Smooth muscle cell (in vitro differentiated cells): ENCODE measurements at regions not wholly inside any gene's neighbourhood (a gene's known extent, or its start where the extent isn't known, plus 50 kb on each side); places are given as distances from the start of the nearest gene placed in this dataset.

Experiments used
- DNase-seq: peaks from one replicate; lab custom pipeline; 2025; ENCODE audit not compliant: unreplicated experiment; lab: John Stamatoyannopoulos, UW
- H2AFZ ChIP-seq: fragments of 200-600 bp; sonication (generic); 2 replicates; pipeline ENCODE4 v1.6.0; 2016; ENCODE audit warnings: antibody characterized with exemption, low read depth, mild to moderate bottlenecking
- H3F3A ChIP-seq: fragments of 200-600 bp; sonication (generic); 2 replicates; pipeline ENCODE4 v1.6.0; 2017; ENCODE audit warnings: antibody characterized with exemption, low read depth
- H3K27ac ChIP-seq: fragments of 200-600 bp; sonication (generic); 2 replicates; pipeline ENCODE4 v1.5.1; 2016; ENCODE audit warnings: low read depth, mild to moderate bottlenecking
- H3K27me3 ChIP-seq: fragments of 200-600 bp; sonication (generic); 2 replicates; pipeline ENCODE4 v1.6.1; 2016; ENCODE audit warnings: low read depth, mild to moderate bottlenecking
- H3K36me3 ChIP-seq: fragments of 200-600 bp; sonication (generic); 2 replicates; pipeline ENCODE4 v1.5.1; 2016; ENCODE audit warnings: low read depth
- H3K4me1 ChIP-seq: fragments of 200-600 bp; sonication (generic); 2 replicates; pipeline ENCODE4 v1.5.1; 2016; ENCODE audit warnings: low read depth
- H3K4me2 ChIP-seq: fragments of 200-600 bp; sonication (generic); 2 replicates; pipeline ENCODE4 v1.6.0; 2016; ENCODE audit warnings: mild to moderate bottlenecking
- H3K4me3 ChIP-seq: fragments of 200-600 bp; sonication (generic); 2 replicates; pipeline ENCODE4 v1.5.1; 2016; ENCODE audit warnings: mild to moderate bottlenecking
- H3K79me2 ChIP-seq: fragments of 200-600 bp; sonication (generic); 2 replicates; pipeline ENCODE4 v1.6.0; 2016; ENCODE audit warnings: low read depth, mild to moderate bottlenecking
- H3K9ac ChIP-seq: fragments of 200-600 bp; sonication (generic); 2 replicates; pipeline ENCODE4 v1.6.0; 2016; ENCODE audit warnings: low read depth
- H3K9me3 ChIP-seq: fragments of 200-600 bp; sonication (generic); replicated peaks from 2 replicates; pipeline ENCODE4 v1.5.1; 2016; ENCODE audit warnings: low read depth
- H4K20me1 ChIP-seq: fragments of 200-600 bp; sonication (generic); 2 replicates; pipeline ENCODE4 v1.6.0; 2016; ENCODE audit warnings: low read depth
- WGBS: methylation state at CpG from one replicate; pipeline ENCODE4 v1.1.7; 2016; ENCODE audit warnings: low lambda C conversion rate; 5-methylcytosine and 5-hydroxymethylcytosine counted together
- TF ChIP-seq, protein P1 (sequence below): fragments of 200-600 bp; sonication (generic); IDR thresholded peaks from 2 replicates; pipeline ENCODE4 v1.5.1; 2017; ENCODE audit warnings: borderline replicate concordance, mild to moderate bottlenecking, antibody characterized with exemption; ENCODE audit not compliant: insufficient read depth, poor library complexity, severe bottlenecking

DNA sequence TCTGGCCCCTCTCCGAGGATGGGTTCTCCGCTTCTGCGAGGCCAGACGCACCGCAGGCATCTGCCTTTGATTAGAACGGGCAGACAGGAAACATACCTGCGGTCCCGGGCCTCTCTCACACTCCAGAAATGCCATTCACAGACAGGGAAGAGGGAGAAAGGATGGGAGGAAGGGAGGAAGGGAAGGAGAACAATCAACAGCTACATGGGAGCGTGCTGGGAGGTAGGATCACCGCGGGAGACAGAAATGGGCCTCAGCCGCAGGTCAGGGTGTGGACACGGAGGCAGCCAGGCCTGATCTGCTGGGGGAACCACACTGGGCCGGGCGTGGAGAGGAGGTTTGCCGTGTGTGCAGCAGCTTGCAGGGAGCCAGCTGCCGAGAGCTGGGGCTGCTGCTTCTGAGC is 90.7 kb upstream of the RGMA start:
- no peaks in the 10 kb centered on the region for H3K36me3 ChIP-seq
- no peaks in the 10 kb centered on the region for H4K20me1 ChIP-seq
- no peaks in the 10 kb centered on the region for H3K79me2 ChIP-seq
- peaks cover 8% of the 10 kb centered on the region for H3K4me1 ChIP-seq
- no peak overlapping the region for H3K27ac ChIP-seq
- 37% methylated on average over 17 of the region's 17 CpGs for WGBS
- no peak overlapping the region for H2AFZ ChIP-seq
- H3K9ac ChIP-seq = no peak overlapping the region
- no peak overlapping the region for H3K4me2 ChIP-seq
- H3K4me3 ChIP-seq = no peak overlapping the region
- no peak for DNase-seq
- TF ChIP-seq, protein P1, sequence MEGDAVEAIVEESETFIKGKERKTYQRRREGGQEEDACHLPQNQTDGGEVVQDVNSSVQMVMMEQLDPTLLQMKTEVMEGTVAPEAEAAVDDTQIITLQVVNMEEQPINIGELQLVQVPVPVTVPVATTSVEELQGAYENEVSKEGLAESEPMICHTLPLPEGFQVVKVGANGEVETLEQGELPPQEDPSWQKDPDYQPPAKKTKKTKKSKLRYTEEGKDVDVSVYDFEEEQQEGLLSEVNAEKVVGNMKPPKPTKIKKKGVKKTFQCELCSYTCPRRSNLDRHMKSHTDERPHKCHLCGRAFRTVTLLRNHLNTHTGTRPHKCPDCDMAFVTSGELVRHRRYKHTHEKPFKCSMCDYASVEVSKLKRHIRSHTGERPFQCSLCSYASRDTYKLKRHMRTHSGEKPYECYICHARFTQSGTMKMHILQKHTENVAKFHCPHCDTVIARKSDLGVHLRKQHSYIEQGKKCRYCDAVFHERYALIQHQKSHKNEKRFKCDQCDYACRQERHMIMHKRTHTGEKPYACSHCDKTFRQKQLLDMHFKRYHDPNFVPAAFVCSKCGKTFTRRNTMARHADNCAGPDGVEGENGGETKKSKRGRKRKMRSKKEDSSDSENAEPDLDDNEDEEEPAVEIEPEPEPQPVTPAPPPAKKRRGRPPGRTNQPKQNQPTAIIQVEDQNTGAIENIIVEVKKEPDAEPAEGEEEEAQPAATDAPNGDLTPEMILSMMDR = no peak
- H3K27me3 ChIP-seq = no peaks in the 10 kb centered on the region
- H3K9me3 ChIP-seq = no peaks in the 10 kb centered on the region
- no peaks in the 10 kb centered on the region for H3F3A ChIP-seq

DNA sequence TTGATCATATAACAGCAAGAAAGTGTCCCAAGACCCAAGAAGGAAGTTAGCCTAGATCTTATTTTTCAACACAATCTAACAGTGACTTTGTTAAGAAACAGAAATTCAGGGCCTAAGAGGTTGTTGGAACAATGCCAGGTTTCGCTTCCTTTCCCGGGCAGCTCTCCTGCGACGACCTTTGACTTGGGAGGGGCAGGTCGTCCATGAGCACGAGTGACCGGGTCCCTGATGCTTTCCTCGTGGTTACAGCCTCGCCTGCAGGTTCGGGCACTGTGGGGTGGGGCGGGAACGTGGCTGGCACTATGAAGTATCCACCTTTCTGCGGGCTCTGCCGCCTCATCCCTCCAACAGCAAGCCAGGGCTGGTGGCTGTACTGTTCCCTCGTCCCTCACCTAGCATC is 90.1 kb upstream of the RGMA start:
- Histone ChIP-seq H3K4me1 (peaks cover 8% of the 10 kb centered on the region), H3K27ac (no peak overlapping the region), H3K9me3 (no peaks in the 10 kb centered on the region), H3K36me3 (no peaks in the 10 kb centered on the region), H3K9ac (no peak overlapping the region), H3K79me2 (no peaks in the 10 kb centered on the region), H3F3A (no peaks in the 10 kb centered on the region), H3K4me2 (no peak overlapping the region), H3K27me3 (no peaks in the 10 kb centered on the region), H4K20me1 (no peaks in the 10 kb centered on the region), H3K4me3 (no peak overlapping the region), H2AFZ (no peak overlapping the region)
- WGBS = 83% methylated on average over 15 of the region's 15 CpGs
- DNase-seq = no peak
- TF ChIP-seq, protein P1 = no peak

DNA sequence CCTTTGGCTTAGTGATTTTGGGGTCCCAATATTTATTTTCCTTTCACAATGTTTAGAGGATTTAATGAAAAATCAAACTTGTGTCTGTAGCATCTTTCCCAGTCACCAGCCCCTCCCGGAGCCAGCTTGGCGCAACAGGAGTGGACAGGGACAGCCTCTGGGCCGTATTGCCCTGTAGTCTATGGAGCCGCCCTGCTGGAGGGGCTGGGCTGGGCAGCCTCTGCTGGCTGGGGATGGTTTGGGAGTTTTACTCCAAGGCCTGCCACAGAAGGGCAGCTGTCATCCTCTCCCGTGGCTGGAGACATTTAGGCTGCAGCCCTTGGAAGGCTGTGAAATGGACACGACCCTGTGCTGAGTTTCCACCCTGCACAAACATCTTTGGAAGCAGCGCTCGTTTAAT is 89.4 kb upstream of the RGMA start:
- WGBS = 95% methylated on average over 8 of the region's 8 CpGs
- Histone ChIP-seq H4K20me1 (no peaks in the 10 kb centered on the region), H3K27me3 (no peaks in the 10 kb centered on the region), H3F3A (no peaks in the 10 kb centered on the region), H2AFZ (no peak overlapping the region), H3K9me3 (no peaks in the 10 kb centered on the region), H3K79me2 (no peaks in the 10 kb centered on the region), H3K27ac (no peak overlapping the region), H3K4me3 (no peak overlapping the region), H3K9ac (no peak overlapping the region), H3K4me1 (peaks cover 8% of the 10 kb centered on the region), H3K36me3 (no peaks in the 10 kb centered on the region), H3K4me2 (no peak overlapping the region)
- DNase-seq = no peak
- TF ChIP-seq, protein P1 = no peak

DNA sequence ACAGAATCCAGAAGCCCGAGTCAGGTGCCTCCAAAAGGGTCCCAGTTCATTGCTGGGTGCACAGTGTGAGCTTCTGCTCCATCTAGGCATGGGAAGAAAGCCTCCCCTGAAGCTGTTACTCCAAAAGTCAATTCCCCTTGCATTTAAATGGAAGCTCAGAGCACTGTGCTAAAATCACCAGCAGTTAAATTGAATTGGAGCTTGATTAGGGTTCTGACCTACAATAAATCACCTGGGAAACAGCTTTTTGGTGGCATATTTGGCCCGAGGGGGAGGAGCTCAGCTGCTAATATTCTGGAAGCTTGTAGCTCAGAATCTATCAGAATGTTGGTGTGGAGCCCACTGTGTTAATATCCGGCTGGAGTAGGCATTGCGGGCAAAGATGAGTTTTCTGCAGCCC is 87.1 kb upstream of the RGMA start:
- Histone ChIP-seq H3K36me3 (no peaks in the 10 kb centered on the region), H3K4me3 (no peak overlapping the region), H3K79me2 (no peaks in the 10 kb centered on the region), H3F3A (no peaks in the 10 kb centered on the region), H3K9ac (no peak overlapping the region), H3K27me3 (no peaks in the 10 kb centered on the region), H3K4me1 (peaks cover 8% of the 10 kb centered on the region), H3K9me3 (no peaks in the 10 kb centered on the region), H4K20me1 (no peaks in the 10 kb centered on the region), H2AFZ (no peak overlapping the region), H3K27ac (no peak overlapping the region), H3K4me2 (no peak overlapping the region)
- WGBS = 85% methylated on average over 4 of the region's 4 CpGs
- no peak for DNase-seq
- TF ChIP-seq, protein P1 = no peak
